Endothelial cell of umbilical vein (primary cell): ENCODE measurements at regions not wholly inside any gene's neighbourhood (a gene's known extent, or its start where the extent isn't known, plus 50 kb on each side); places are given as distances from the start of the nearest gene placed in this dataset.

ENCODE experiments used
- BruUV-seq: library from RNA; stranded (reverse); fragments of 400-500 nt; replicated peaks from 2 replicates; lab custom pipeline; 2021; lab: Mats Ljungman, UMichigan
- CTCF ChIA-PET: fragments of 300-600, 350-600 bp; sonication (Branson Sonifier 250); formaldehyde crosslinking; loops from one replicate; lab custom pipeline; 2021; ENCODE audit warnings: antibody characterized with exemption, inconsistent platforms; lab: Charles Lee
- POLR2A ChIA-PET: fragments of 300-600, 350-600 bp; sonication (Branson Sonifier 250); formaldehyde crosslinking; loops from one replicate; lab custom pipeline; 2021; ENCODE audit warnings: antibody characterized with exemption, inconsistent platforms; lab: Charles Lee
- DNase-seq: peaks from one replicate; pipeline ENCODE4 v3.0.0-alpha.2; 2011; ENCODE audit warnings: low read depth, low spot score
- FAIRE-seq: peaks from 2 replicates; lab custom pipeline; 2011; peaks lifted over from hg19 to GRCh38; lab: Jason Lieb, UNC
- H2AFZ ChIP-seq: 2 replicates; pipeline ENCODE4 v1.6.0; 2012; ENCODE audit warnings: low read depth, low read length, control low read depth, inconsistent platforms
- H3K27ac ChIP-seq: 2 replicates; pipeline ENCODE4 v1.5.1; 2011; ENCODE audit warnings: low read depth, mild to moderate bottlenecking, control low read depth, low read length, moderate library complexity; ENCODE audit not compliant: insufficient read depth
- H3K27me3 ChIP-seq, 2 experiments: 2 replicates each; pipeline versions ENCODE4 v1.6.0 to v1.6.1; 2011; ENCODE audit warnings: low read length in 2 of 2, mixed read lengths in 1 of 2; ENCODE audit not compliant: control insufficient read depth in 2 of 2, insufficient read depth in 2 of 2
- H3K36me3 ChIP-seq, 2 experiments: 2 replicates in 1 of 2; 3 replicates in 1 of 2; pipeline ENCODE4 v1.5.1; 2011; ENCODE audit warnings: low read length in 2 of 2, mild to moderate bottlenecking in 1 of 2, moderate library complexity in 1 of 2; ENCODE audit not compliant: control insufficient read depth in 2 of 2, insufficient read depth in 2 of 2; ENCODE audit errors: extremely low read depth in 1 of 2
- H3K4me1 ChIP-seq: 3 replicates; pipeline ENCODE4 v1.5.1; 2011; ENCODE audit warnings: mild to moderate bottlenecking, low read length; ENCODE audit not compliant: control insufficient read depth, insufficient read depth; ENCODE audit errors: extremely low read depth
- H3K4me2 ChIP-seq: 2 replicates; pipeline ENCODE4 v1.6.1; 2011; ENCODE audit warnings: low read length, control low read depth, mixed read lengths; ENCODE audit not compliant: insufficient read depth
- H3K4me3 ChIP-seq, 3 experiments: fragments of 200-600 bp in 1 of 3; sonication (generic), shearing (Covaris generic) in 1 of 3; replicated peaks in 1 of 3; 2 replicates each; pipeline ENCODE4 v1.5.1; 2011 to 2016; ENCODE audit warnings: control low read depth in 3 of 3, low read length in 3 of 3, mild to moderate bottlenecking in 2 of 3, inconsistent platforms in 1 of 3, low read depth in 1 of 3, moderate library complexity in 1 of 3; ENCODE audit not compliant: insufficient read depth in 1 of 3
- H3K79me2 ChIP-seq: 2 replicates; pipeline ENCODE4 v1.6.0; 2012; ENCODE audit warnings: low read length, inconsistent platforms; ENCODE audit not compliant: control insufficient read depth, insufficient read depth
- H3K9ac ChIP-seq: replicated peaks from 2 replicates; pipeline ENCODE3; 2011; ENCODE audit warnings: low read length, control low read depth; ENCODE audit not compliant: insufficient read depth; ENCODE audit errors: extremely low read depth
- H3K9me1 ChIP-seq: replicated peaks from 3 replicates; pipeline ENCODE4 v1.6.0; 2011; ENCODE audit warnings: mild to moderate bottlenecking, low read length; ENCODE audit not compliant: control insufficient read depth, insufficient read depth; ENCODE audit errors: extremely low read depth
- H3K9me3 ChIP-seq: replicated peaks from 2 replicates; pipeline ENCODE4 v1.5.1; 2012; ENCODE audit warnings: low read length, inconsistent platforms; ENCODE audit not compliant: control insufficient read depth, insufficient read depth
- H4K20me1 ChIP-seq: replicated peaks from 2 replicates; pipeline ENCODE3; 2011; ENCODE audit warnings: mild to moderate bottlenecking, low read length; ENCODE audit not compliant: control insufficient read depth, insufficient read depth; ENCODE audit errors: extremely low read depth
- EZH2 ChIP-seq: IDR thresholded peaks from 2 replicates; pipeline ENCODE4 v1.6.1; 2012; ENCODE audit warnings: borderline replicate concordance, low read depth, mild to moderate bottlenecking, moderate library complexity, low read length, inconsistent platforms; ENCODE audit not compliant: severe bottlenecking
- FOS ChIP-seq: IDR thresholded peaks from 2 replicates; pipeline ENCODE4 v1.6.1; 2011; ENCODE audit warnings: mild to moderate bottlenecking, low read length, moderate library complexity, borderline replicate concordance; ENCODE audit not compliant: insufficient read depth
- GATA2 ChIP-seq: IDR thresholded peaks from 2 replicates; pipeline ENCODE4 v1.7.0; 2011; ENCODE audit warnings: low read depth, mild to moderate bottlenecking, moderate library complexity, mixed read lengths, low read length; ENCODE audit not compliant: insufficient read length, insufficient read depth
- JUN ChIP-seq: IDR thresholded peaks from 2 replicates; pipeline ENCODE4 v1.6.1; 2011; ENCODE audit warnings: borderline replicate concordance, low read depth; ENCODE audit not compliant: insufficient read length, insufficient read depth
- MAX ChIP-seq: IDR thresholded peaks from 2 replicates; pipeline ENCODE4 v1.6.1; 2011; ENCODE audit not compliant: insufficient read depth, insufficient read length
- MYC ChIP-seq: IDR thresholded peaks from one replicate; pipeline ENCODE4 v1.6.1; 2011; ENCODE audit warnings: mild to moderate bottlenecking, low read depth, low read length
- POLR2A ChIP-seq: IDR thresholded peaks from 2 replicates; pipeline ENCODE4 v1.6.1; 2012; ENCODE audit warnings: low read depth, mild to moderate bottlenecking, control low read depth, low read length
- POLR2AphosphoS5 ChIP-seq: IDR thresholded peaks from 2 replicates; pipeline ENCODE4 v1.6.1; 2012; ENCODE audit warnings: low read depth, mild to moderate bottlenecking, control low read depth, low read length, moderate library complexity; ENCODE audit not compliant: insufficient read depth
- dilution Hi-C: fragments of 300-500 bp; cut with MboI; formaldehyde crosslinking; loops from one replicate; pipeline ENCODE4 v1.15.0; 2019; ENCODE audit warnings: low sequenced_read_pairs; ENCODE audit not compliant: extremely low pct_ligation_motif_present
- intact Hi-C: fragments of 100-400 bp; cut with micrococcal nuclease; formaldehyde crosslinking; loops from one replicate; pipeline ENCODE4 v1.10.0; 2022
- TF ChIP-seq, protein P1 (sequence below), 2 donors: IDR thresholded peaks; 1 replicate in 1 of 2; 2 replicates in 1 of 2; pipeline ENCODE4 v1.5.1; 2011; ENCODE audit warnings: low read length in 2 of 2, mild to moderate bottlenecking in 2 of 2, moderate library complexity in 2 of 2, control low read depth in 1 of 2, inconsistent platforms in 1 of 2, low read depth in 1 of 2; ENCODE audit not compliant: insufficient read depth in 1 of 2; ENCODE audit errors: extremely low read depth in 1 of 2

DNA sequence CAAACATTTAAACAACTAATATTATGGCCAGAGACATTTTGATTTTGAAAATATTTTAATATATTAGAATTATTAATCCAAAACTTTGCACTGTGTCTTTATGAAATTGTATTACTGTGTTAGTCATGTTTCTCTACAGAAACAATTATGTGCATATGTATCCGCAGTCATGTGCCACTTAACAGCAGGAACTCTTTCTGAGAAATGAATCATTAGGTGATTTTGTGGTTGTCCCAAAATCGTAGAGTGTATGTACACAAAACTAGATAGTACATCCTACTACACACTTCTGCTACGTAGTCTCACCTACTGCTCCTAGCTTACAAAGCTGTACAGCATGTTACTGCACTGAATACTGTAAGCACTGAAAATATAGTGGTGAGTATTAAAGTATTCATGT, 479.2 kb upstream of the DSEL start:
- no peak overlapping the region for H3K27ac ChIP-seq
- no peaks in the 10 kb centered on the region for H3K9me3 ChIP-seq
- H3K9ac ChIP-seq, result no peak overlapping the region
- H3K27me3 ChIP-seq, result no peaks in the 10 kb centered on the region
- FAIRE-seq (no peak), DNase-seq (no peak)
- no peaks in the 10 kb centered on the region for H3K9me1 ChIP-seq
- H3K4me1 ChIP-seq, result no peaks in the 10 kb centered on the region
- H2AFZ ChIP-seq, result no peak overlapping the region
- H3K4me2 ChIP-seq, result no peak overlapping the region
- H4K20me1 ChIP-seq, result no peaks in the 10 kb centered on the region
- dilution Hi-C loops (no loop called here), intact Hi-C loops (no loop called here)
- CTCF ChIA-PET, result interaction anchor here (0.9 to 1.1 kb wide), 2 partner anchors 10 to 479 kb away, joined by 3 read pairs; partner anchors contain the start of gene DSEL
- POLR2A ChIA-PET, result no interaction called here
- TF ChIP-seq MYC (no peak), FOS (no peak), POLR2AphosphoS5 (no peak), POLR2A (no peak), GATA2 (no peak), MAX (no peak), JUN (no peak), EZH2 (no peak)
- TF ChIP-seq, protein P1, sequence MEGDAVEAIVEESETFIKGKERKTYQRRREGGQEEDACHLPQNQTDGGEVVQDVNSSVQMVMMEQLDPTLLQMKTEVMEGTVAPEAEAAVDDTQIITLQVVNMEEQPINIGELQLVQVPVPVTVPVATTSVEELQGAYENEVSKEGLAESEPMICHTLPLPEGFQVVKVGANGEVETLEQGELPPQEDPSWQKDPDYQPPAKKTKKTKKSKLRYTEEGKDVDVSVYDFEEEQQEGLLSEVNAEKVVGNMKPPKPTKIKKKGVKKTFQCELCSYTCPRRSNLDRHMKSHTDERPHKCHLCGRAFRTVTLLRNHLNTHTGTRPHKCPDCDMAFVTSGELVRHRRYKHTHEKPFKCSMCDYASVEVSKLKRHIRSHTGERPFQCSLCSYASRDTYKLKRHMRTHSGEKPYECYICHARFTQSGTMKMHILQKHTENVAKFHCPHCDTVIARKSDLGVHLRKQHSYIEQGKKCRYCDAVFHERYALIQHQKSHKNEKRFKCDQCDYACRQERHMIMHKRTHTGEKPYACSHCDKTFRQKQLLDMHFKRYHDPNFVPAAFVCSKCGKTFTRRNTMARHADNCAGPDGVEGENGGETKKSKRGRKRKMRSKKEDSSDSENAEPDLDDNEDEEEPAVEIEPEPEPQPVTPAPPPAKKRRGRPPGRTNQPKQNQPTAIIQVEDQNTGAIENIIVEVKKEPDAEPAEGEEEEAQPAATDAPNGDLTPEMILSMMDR (IDR thresholded peaks at IDR 0.05; ENCODE audit: extremely low read depth in 1 of 2, insufficient read depth in 1 of 2, low read depth in 1 of 2, low read length in 2 of 2), result no peak
- H3K4me3 ChIP-seq, result no peak overlapping the region
- no TSS peak for BruUV-seq
- no peaks in the 10 kb centered on the region for H3K36me3 ChIP-seq
- H3K79me2 ChIP-seq, result no peaks in the 10 kb centered on the region
